GM21723 (cell line): ENCODE measurements at regions not wholly inside any gene's neighbourhood (a gene's known extent, or its start where the extent isn't known, plus 50 kb on each side); places are given as distances from the start of the nearest gene placed in this dataset.

Source experiments
- ATAC-seq: cut with Tn5 transposase; IDR thresholded peaks from one replicate; pipeline ENCODE4 v1.9.1; 2021; ENCODE audit warnings: mild to moderate bottlenecking, moderate library complexity; ENCODE audit not compliant: unreplicated experiment

DNA sequence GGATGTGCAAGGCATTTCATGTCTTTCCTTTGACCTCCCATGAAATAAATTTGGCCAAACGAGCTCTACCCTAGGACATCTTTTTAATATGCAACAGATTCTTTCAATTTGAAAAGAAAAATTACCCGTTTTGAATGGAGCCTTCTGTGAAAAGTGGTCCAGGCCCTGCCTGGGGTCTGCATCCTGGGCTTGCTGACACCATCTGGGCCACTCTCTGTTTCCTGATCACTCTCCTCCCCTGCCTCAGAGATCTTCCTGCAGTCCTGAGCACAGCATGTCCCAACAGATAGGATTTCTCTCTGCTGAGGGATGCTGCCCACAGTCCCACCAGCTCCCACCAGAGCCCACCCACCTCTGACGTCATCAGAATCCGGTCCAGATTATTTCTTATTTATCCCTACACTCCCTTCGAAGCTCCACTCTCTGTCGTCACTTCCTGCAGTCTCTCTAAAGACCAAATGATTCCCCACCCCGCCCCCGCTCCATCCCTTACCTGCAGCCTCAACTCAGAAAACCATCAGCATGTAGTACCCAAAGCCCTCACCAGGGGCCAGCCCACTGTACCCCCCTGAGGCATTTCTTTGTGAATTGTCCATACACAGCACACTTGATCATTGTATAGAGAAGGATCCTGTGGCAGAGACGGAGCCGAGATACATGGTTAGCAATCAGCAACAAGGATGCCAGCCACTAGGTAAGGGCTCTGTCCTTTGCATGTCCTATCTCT lies 192.1 kb upstream of the MGMT start:
- no peak for ATAC-seq

DNA sequence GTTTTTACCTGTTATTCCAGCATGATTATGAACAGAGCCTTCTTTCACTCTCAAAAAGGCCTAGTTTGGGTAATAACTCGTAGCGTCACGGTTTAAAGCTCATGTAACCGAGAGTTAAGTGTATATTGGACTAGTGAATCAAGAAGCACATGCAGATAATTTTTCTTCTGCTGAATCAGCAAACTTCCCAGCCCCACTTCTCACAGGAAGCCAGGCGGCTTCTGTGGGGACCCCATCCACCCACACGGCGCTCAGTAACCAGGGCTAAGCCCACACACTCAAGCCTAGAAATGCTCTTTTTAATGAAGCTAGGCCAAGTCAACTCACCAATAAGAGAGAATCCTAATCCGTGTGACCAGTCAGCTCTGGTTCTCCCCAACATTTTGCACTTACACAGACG lies 191.2 kb upstream of the MGMT start:
- ATAC-seq: no peak

- no peak for ATAC-seq
These were observed 190.0 kb upstream of the MGMT start for GRCh38 chr10:129277084-129277483.

- ATAC-seq: no peak
These were observed 189.2 kb upstream of the MGMT start for GRCh38 chr10:129277841-129278240.

GRCh38 chr10:129278686-129279085 lies 188.4 kb upstream of the MGMT start:
- ATAC-seq: no peak

- ATAC-seq: no peak
These were observed 187.4 kb upstream of the MGMT start for GRCh38 chr10:129279446-129280154.

- ATAC-seq: no peak
These were observed 186.9 kb upstream of the MGMT start for GRCh38 chr10:129280155-129280502.

- ATAC-seq: no peak
These were observed 186.0 kb upstream of the MGMT start for GRCh38 chr10:129280908-129281586.

- ATAC-seq: no peak
These were observed 181.6 kb upstream of the MGMT start for GRCh38 chr10:129285459-129285858.

- no peak for ATAC-seq
These were observed 177.9 kb upstream of the MGMT start for GRCh38 chr10:129288999-129289584.

GRCh38 chr10:129293991-129294700 lies 172.9 kb upstream of the MGMT start:
- ATAC-seq: no peak

- ATAC-seq: no peak
These were observed 172.1 kb upstream of the MGMT start for GRCh38 chr10:129294944-129295343.

DNA sequence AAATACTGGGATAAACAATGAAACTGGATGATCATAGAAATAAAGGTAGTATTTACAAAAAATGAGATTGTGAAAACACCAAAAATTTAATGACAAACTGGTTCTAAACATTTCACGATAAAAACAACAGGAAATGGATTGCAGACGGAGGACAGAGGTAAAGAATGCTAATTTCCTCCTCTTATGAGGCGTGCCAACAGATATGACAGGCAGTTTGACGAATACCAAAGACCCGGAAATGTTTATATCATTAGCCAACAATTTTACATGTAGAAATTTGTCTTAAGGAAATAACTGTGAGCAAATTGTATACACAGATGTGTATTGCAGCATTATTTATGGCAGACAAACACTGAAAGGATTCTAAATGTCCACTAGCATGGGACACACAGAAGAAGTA lies 162.0 kb upstream of the MGMT start:
- ATAC-seq: no peak

GRCh38 chr10:129307141-129307540 lies 159.9 kb upstream of the MGMT start:
- no peak for ATAC-seq

DNA sequence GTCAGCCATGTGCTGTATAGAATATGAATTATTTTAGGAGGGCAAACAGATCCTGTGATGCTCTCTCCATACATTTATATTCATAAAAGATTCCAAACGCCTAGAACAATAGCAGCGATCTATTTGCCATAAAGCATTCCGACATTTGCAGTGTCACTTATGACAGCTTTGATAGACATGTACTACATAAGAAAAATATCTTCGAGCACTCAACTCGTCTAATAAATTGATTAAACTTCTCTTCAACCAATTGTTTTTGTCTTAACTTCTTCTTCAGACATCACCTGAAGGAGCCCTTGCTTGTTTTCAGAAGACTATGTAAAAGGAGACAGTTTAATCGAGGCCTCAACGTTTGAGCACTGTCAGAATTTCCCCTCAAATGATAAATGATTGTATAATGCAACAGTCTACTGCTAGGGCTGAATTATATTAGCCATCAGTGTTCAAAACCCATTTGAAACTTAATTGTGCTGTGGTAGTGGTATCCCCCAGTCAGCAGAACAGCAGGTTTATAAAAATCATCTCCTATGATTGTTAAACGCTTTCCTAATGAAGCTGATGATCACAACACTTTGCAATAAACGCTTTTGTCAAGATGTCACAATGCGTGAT lies 158.0 kb upstream of the MGMT start:
- no peak for ATAC-seq

- ATAC-seq: no peak
These were observed 157.5 kb upstream of the MGMT start for GRCh38 chr10:129309565-129309964.

DNA sequence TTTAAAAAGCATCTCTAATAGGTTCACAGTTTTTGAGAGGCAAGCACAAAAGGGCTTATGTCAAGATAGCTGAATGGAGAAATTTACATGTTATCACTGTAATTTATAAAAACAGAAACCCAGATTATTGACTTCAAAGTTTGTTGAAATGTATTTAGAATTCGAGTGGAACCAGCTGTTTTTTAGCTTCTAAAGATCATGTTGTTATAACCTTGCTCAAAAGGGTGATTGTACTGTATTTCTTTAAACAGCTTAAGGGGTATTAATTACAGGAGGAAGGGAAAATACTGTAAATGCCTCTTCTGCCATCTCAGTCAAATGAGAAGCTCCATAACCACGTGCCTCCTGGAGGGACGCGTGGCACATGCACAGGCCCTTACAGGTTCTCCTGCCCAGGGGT lies 156.2 kb upstream of the MGMT start:
- ATAC-seq: no peak

DNA sequence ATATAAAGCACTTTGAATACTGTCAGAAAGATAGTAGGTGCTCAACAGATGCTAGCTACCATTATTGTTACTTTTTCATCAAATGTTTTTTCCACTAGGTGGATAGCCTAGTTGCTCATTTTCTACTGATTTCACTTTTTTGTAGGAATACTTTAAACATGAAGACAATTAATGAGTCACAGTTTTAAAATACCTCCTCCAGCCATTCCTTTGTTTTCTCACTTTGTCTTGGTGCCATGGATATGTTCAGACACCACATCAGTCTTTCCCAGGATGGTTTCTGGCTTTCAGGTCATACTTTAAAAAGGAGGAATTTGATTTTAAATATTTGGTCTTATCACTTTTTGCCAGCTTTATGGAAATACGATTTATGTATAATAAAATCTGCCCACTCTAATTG lies 147.1 kb upstream of the MGMT start:
- ATAC-seq: no peak

DNA sequence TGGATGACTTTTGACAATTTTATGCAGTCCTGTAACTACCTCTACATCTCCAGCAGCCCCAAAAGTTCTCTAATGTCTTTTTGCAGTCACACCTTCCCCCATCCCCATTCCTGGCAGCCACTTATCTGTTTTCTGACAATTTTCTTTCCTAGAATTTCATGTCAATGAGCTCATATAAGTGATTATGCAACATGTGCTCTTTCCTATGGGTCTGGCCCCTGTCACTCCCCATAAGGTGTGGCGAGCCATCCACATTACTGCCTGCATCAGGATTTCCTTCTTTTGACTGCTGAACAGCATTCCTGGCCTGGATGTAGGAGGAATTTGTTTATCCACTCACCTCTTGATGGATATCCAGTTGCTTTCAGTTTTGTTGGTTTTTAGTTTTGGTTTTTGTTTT lies 146.7 kb upstream of the MGMT start:
- no peak for ATAC-seq

GRCh38 chr10:129321727-129322126 lies 145.3 kb upstream of the MGMT start:
- ATAC-seq: no peak
